ENCODE measurements at regions not wholly inside any gene's neighbourhood (a gene's known extent, or its start where the extent isn't known, plus 50 kb on each side); places are given as distances from the start of the nearest gene placed in this dataset.

- Histone ChIP-seq H3K18ac (ENCODE audit: extremely low read depth, low read length) (no peak overlapping the region), H4K8ac (ENCODE audit: extremely low read depth, insufficient read depth, low read length) (no peak overlapping the region), H2BK12ac (ENCODE audit: low read depth, low read length) (no peak overlapping the region), H3K23me2 (ENCODE audit: low read depth, low read length) (no peaks in the 10 kb centered on the region), H3K4ac (replicated peaks; ENCODE audit: insufficient read length, low read depth, low read length) (no peak overlapping the region), H3K9me3 (ENCODE audit: insufficient read depth in 2 of 2, low read depth in 1 of 2, low read length in 1 of 2) (peaks cover 0 to 3% of the 10 kb centered on the region in 2 experiments; a peak in 2 of 4 replicates), H2BK5ac (ENCODE audit: low read depth, low read length) (no peak overlapping the region), H3K79me1 (ENCODE audit: low read depth, low read length) (no peaks in the 10 kb centered on the region), H3K36me3 (ENCODE audit: control insufficient read depth in 2 of 4, insufficient read depth in 4 of 4, low read length in 3 of 4) (no peaks in the 10 kb centered on the region), H3K27me3 (replicated peaks in 1 of 4; ENCODE audit: control insufficient read depth in 3 of 4, extremely low read depth in 1 of 4, insufficient read depth in 3 of 4, low read length in 3 of 4) (no peaks in the 10 kb centered on the region), H2BK15ac (ENCODE audit: low read length) (no peak overlapping the region), H2BK120ac (replicated peaks; ENCODE audit: low read depth, low read length) (no peak overlapping the region), H2BK20ac (ENCODE audit: low read length) (no peak overlapping the region), H4K91ac (replicated peaks; ENCODE audit: insufficient read length, low read length) (no peak overlapping the region), H4K5ac (ENCODE audit: insufficient read length, low read depth, low read length) (no peak overlapping the region), H3K14ac (ENCODE audit: insufficient read length) (no peak overlapping the region), H2AK5ac (ENCODE audit: low read depth, low read length) (no peak overlapping the region), H3K4me1 (replicated peaks in 1 of 4; ENCODE audit: control insufficient read depth in 3 of 4, insufficient read depth in 4 of 4, low read length in 3 of 4) (peaks cover 0 to 6% (median 2%) of the 10 kb centered on the region in 4 experiments; a peak in 3 of 7 replicates), H3K27ac (ENCODE audit: low read depth, low read length) (no peak overlapping the region), H4K20me1 (replicated peaks in 1 of 2; ENCODE audit: control insufficient read depth in 1 of 2, insufficient read depth in 2 of 2, low read length in 2 of 2) (no peaks in the 10 kb centered on the region), H3K79me2 (ENCODE audit: control insufficient read depth in 1 of 2, insufficient read depth in 2 of 2, low read length in 2 of 2) (no peaks in the 10 kb centered on the region), H3K56ac (replicated peaks; ENCODE audit: insufficient read length, low read depth, low read length) (no peak overlapping the region), H3K9ac (replicated peaks in 1 of 4; ENCODE audit: extremely low read depth in 1 of 4, low read depth in 3 of 4, low read length in 3 of 4) (no peak overlapping the region), H2AFZ (ENCODE audit: low read length) (peak overlapping the region; percentile 28; the same call in 1 of the 2 replicates), H3K4me3 (ENCODE audit: extremely low read depth in 1 of 4, insufficient read depth in 2 of 4, low read depth in 3 of 4, low read length in 4 of 4) (no peak overlapping the region), H3K23ac (ENCODE audit: insufficient read length) (no peak overlapping the region), H3K4me2 (ENCODE audit: insufficient read depth in 1 of 2, low read depth in 2 of 2, low read length in 2 of 2) (no peak overlapping the region)
- CTCF ChIA-PET (ENCODE audit: partially characterized antibody): interaction anchor here (0.7 to 1.7 kb wide), 6 partner anchors 10 to 138 kb away, joined by 3 to 10 read pairs (median 3); no protein-coding TSS in a partner anchor
- no peak for DNase-seq (ENCODE audit: low read depth in 1 of 2, low spot score in 2 of 2)
- 87% methylated on average over 4 of the region's 4 CpGs; no CpG with 5 or more reads in 1 of the 2 experiments for WGBS, 2 experiments (ENCODE audit: extremely low coverage in 1 of 2, insufficient coverage in 1 of 2, insufficient read length in 1 of 2, insufficient replicate concordance in 2 of 2, low coverage in 1 of 2, low lambda C conversion rate in 2 of 2, missing lambda C conversion rate in 1 of 2)
- POLR2A ChIA-PET (ENCODE audit: partially characterized antibody): no interaction called here
- no peak for FAIRE-seq
- no peak for TF ChIP-seq ASH2L (IDR thresholded peaks at IDR 0.05; ENCODE audit: low read length)
- no peak for TF ChIP-seq RNF2 (IDR thresholded peaks at IDR 0.05; ENCODE audit: borderline replicate concordance, low read depth, low read length, missing control alignments, poor library complexity, severe bottlenecking)
- TF ChIP-seq RXRA (IDR thresholded peaks at IDR 0.05; ENCODE audit: insufficient read depth, low read depth, low read length): no peak
- TF ChIP-seq TBP (IDR thresholded peaks at IDR 0.05; ENCODE audit: low read depth, low read length): no peak
- no peak for TF ChIP-seq BCL11A (IDR thresholded peaks at IDR 0.05; ENCODE audit: low read depth in 2 of 2, low read length in 2 of 2)
- TF ChIP-seq HDAC6 (IDR thresholded peaks at IDR 0.05; ENCODE audit: low read depth, low read length): no peak
- no peak for TF ChIP-seq CTCF (IDR thresholded peaks at IDR 0.05; ENCODE audit: control extremely low read depth in 1 of 3, insufficient read depth in 1 of 3, low read depth in 1 of 3, low read length in 3 of 3)
- TF ChIP-seq CHD1 (IDR thresholded peaks at IDR 0.05; ENCODE audit: low read depth, low read length): no peak
- no peak for TF ChIP-seq EP300 (IDR thresholded peaks at IDR 0.05; ENCODE audit: borderline replicate concordance in 1 of 2, low read depth in 2 of 2, low read length in 2 of 2)
- no peak for TF ChIP-seq CHD2 (IDR thresholded peaks at IDR 0.05; ENCODE audit: low read length)
- TF ChIP-seq BACH1 (IDR thresholded peaks at IDR 0.05; ENCODE audit: low read length): no peak
- no peak for TF ChIP-seq BRCA1 (IDR thresholded peaks at IDR 0.05; ENCODE audit: low read depth, low read length)
Measured at GRCh38 chr22:26942637-26942957, 285.2 kb downstream of the MIAT start.

Measured in H1 (cell line).